Hematopoietic multipotent progenitor cell treated with erythropoietin and hydrocortisone succinate and interleukin-3 and kit ligand, for 15 days (in vitro differentiated cells): ENCODE measurements at regions not wholly inside any gene's neighbourhood (a gene's known extent, or its start where the extent isn't known, plus 50 kb on each side); places are given as distances from the start of the nearest gene placed in this dataset.
"Not testable (repeated sequence)": the region's sequence is repeated elsewhere in the genome, so short reads cannot be mapped to it uniquely, and the experiment has no call there.

Source experiments
- DNase-seq: peaks from one replicate; pipeline ENCODE4 v3.0.0-alpha.2; 2015; ENCODE audit warnings: low spot score

GRCh38 chr2:19201911-19202462, 156.4 kb downstream of the OSR1 start:
- no peak for DNase-seq

- no peak for DNase-seq
These were observed 160.0 kb downstream of the OSR1 start for GRCh38 chr2:19198381-19198780.

- DNase-seq: no peak
These were observed 162.8 kb downstream of the OSR1 start for GRCh38 chr2:19195661-19196060.

- no peak for DNase-seq
These were observed 169.0 kb downstream of the OSR1 start for GRCh38 chr2:19189391-19189790.

- no peak for DNase-seq
These were observed 171.0 kb downstream of the OSR1 start for GRCh38 chr2:19187323-19188020.

- no peak for DNase-seq
These were observed 173.3 kb downstream of the OSR1 start for GRCh38 chr2:19185086-19185485.

GRCh38 chr2:19178175-19178574, 180.2 kb downstream of the OSR1 start:
- no peak for DNase-seq

GRCh38 chr2:19176977-19177376, 181.4 kb downstream of the OSR1 start:
- DNase-seq: no peak

GRCh38 chr2:19176172-19176852, 182.1 kb downstream of the OSR1 start:
- no peak for DNase-seq

GRCh38 chr2:19174176-19174575, 184.2 kb downstream of the OSR1 start:
- DNase-seq: no peak

GRCh38 chr2:19171409-19171808, 187.0 kb downstream of the OSR1 start:
- no peak for DNase-seq

GRCh38 chr2:19169134-19169768, 189.2 kb downstream of the OSR1 start:
- no peak for DNase-seq

GRCh38 chr2:19164099-19164498, 194.3 kb downstream of the OSR1 start:
- not testable (repeated sequence) for DNase-seq

- DNase-seq: no peak
These were observed 199.5 kb downstream of the OSR1 start for GRCh38 chr2:19158896-19159295.

GRCh38 chr2:19158211-19158610, 200.2 kb downstream of the OSR1 start:
- DNase-seq: no peak

- no peak for DNase-seq
These were observed 201.8 kb downstream of the OSR1 start for GRCh38 chr2:19156646-19157045.

GRCh38 chr2:19150726-19151125, 207.7 kb downstream of the OSR1 start:
- DNase-seq: no peak

- no peak for DNase-seq
These were observed 211.6 kb downstream of the OSR1 start for GRCh38 chr2:19146867-19147266.

GRCh38 chr2:19141234-19142004, 217.0 kb downstream of the OSR1 start:
- DNase-seq: no peak

GRCh38 chr2:19140463-19141208, 217.8 kb downstream of the OSR1 start:
- DNase-seq: no peak

GRCh38 chr2:19139386-19139785, 219.0 kb downstream of the OSR1 start:
- DNase-seq: no peak
